ENCODE measurements at regions not wholly inside any gene's neighbourhood (a gene's known extent, or its start where the extent isn't known, plus 50 kb on each side); places are given as distances from the start of the nearest gene placed in this dataset.

GRCh38 chr7:106802589-106802988 is 62.5 kb upstream of the PIK3CG start:
- no peak for ATAC-seq
- no peaks in the 10 kb centered on the region for H3K9me3 ChIP-seq
- no peak for TF ChIP-seq POLR2A (IDR thresholded peaks at IDR 0.05)
- no peak for TF ChIP-seq EP300 (IDR thresholded peaks at IDR 0.05)
- TF ChIP-seq, protein P1, sequence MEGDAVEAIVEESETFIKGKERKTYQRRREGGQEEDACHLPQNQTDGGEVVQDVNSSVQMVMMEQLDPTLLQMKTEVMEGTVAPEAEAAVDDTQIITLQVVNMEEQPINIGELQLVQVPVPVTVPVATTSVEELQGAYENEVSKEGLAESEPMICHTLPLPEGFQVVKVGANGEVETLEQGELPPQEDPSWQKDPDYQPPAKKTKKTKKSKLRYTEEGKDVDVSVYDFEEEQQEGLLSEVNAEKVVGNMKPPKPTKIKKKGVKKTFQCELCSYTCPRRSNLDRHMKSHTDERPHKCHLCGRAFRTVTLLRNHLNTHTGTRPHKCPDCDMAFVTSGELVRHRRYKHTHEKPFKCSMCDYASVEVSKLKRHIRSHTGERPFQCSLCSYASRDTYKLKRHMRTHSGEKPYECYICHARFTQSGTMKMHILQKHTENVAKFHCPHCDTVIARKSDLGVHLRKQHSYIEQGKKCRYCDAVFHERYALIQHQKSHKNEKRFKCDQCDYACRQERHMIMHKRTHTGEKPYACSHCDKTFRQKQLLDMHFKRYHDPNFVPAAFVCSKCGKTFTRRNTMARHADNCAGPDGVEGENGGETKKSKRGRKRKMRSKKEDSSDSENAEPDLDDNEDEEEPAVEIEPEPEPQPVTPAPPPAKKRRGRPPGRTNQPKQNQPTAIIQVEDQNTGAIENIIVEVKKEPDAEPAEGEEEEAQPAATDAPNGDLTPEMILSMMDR (IDR thresholded peaks at IDR 0.05): no peak
- no peak for TF ChIP-seq POLR2AphosphoS5 (IDR thresholded peaks at IDR 0.05)
- no peaks in the 10 kb centered on the region for H3K36me3 ChIP-seq
- H3K4me1 ChIP-seq: no peaks in the 10 kb centered on the region
- H3K4me3 ChIP-seq: no peak overlapping the region
- H3K27ac ChIP-seq: no peak overlapping the region
- H3K27me3 ChIP-seq: no peaks in the 10 kb centered on the region
- 88 to 97% methylated on average over 2 of the region's 2 CpGs for WGBS, 2 donors (ENCODE audit: low coverage in 1 of 2)

DNA sequence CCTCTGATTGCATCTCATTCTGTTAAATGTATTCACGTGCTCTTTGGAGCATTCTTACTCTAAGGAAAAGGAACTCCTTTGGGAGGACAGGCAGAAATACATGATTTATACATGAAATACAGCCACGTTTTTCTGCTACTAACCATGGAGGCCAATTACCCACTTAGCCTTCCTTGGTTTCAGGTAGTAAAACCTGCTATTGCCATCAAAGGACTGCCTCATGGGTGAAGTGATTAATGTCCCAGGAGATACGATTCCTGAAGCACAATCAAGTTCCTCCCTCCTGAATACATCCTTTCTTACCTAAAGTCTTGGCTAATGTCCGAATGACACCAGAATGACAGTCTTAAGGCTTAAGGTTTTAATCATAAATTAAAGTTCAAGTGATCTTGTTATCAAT is 58.5 kb upstream of the PIK3CG start:
- Histone ChIP-seq H3K4me1 (no peaks in the 10 kb centered on the region), H3K4me3 (no peak overlapping the region), H3K36me3 (no peaks in the 10 kb centered on the region), H3K27me3 (no peaks in the 10 kb centered on the region), H3K27ac (no peak overlapping the region), H3K9me3 (no peaks in the 10 kb centered on the region)
- 62% methylated on average over 4 of the region's 4 CpGs; no CpG with 5 or more reads in 1 of the 2 donors for WGBS, 2 donors (ENCODE audit: low coverage in 1 of 2)
- TF ChIP-seq, protein P1 (IDR thresholded peaks at IDR 0.05): no peak
- no peak for ATAC-seq

GRCh38 chr7:106807474-106807873 is 57.6 kb upstream of the PIK3CG start:
- H3K4me3 ChIP-seq: no peak overlapping the region
- no peaks in the 10 kb centered on the region for H3K9me3 ChIP-seq
- no peaks in the 10 kb centered on the region for H3K27me3 ChIP-seq
- no peak for ATAC-seq
- no peaks in the 10 kb centered on the region for H3K4me1 ChIP-seq
- H3K27ac ChIP-seq: no peak overlapping the region
- no peak for TF ChIP-seq POLR2AphosphoS5 (IDR thresholded peaks at IDR 0.05)
- TF ChIP-seq, protein P1 (IDR thresholded peaks at IDR 0.05): no peak
- TF ChIP-seq EP300 (IDR thresholded peaks at IDR 0.05): no peak
- no peak for TF ChIP-seq POLR2A (IDR thresholded peaks at IDR 0.05)
- WGBS, 2 donors (ENCODE audit: low coverage in 1 of 2): 76 to 82% methylated on average over 2 to 3 of the region's 4 CpGs
- no peaks in the 10 kb centered on the region for H3K36me3 ChIP-seq

DNA sequence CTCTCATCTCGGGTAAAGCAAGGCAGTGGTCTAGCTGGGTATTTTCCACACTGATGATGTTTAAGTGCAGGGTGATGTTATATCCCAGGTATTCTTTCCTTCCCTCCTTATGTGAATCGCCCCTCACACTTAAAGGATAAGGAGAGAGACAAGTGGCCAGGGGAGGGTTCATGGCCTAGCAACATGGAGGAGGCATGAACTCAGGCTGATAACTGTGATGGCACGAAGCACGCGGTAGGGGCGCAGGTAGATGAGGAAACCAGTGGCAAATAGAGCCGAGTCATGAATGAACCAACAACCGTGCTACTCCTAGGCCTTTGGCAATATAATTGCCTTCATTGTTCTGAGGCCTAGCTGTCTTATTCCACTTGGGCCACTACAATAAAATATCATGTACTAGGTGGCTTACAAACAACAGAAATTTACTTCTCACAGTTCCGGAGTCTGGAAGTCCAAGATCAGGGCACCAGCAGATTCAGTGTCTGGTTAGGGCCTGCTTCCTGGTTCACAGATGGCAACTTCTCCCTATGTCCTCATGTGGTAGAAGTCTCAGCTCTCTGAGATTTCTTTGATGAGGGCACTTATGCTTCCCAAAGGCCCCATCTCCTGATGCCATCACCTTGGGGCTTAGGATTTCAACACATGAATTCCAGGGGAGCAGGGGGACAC is 56.0 kb upstream of the PIK3CG start:
- no peaks in the 10 kb centered on the region for H3K27me3 ChIP-seq
- no peak for TF ChIP-seq EP300 (IDR thresholded peaks at IDR 0.05)
- TF ChIP-seq, protein P1 (IDR thresholded peaks at IDR 0.05): no peak
- no peak for TF ChIP-seq POLR2AphosphoS5 (IDR thresholded peaks at IDR 0.05)
- no peak for TF ChIP-seq POLR2A (IDR thresholded peaks at IDR 0.05)
- ATAC-seq: no peak
- H3K4me3 ChIP-seq: no peak overlapping the region
- 93 to 95% methylated on average over 5 to 8 of the region's 9 CpGs for WGBS, 2 donors (ENCODE audit: low coverage in 1 of 2)
- no peaks in the 10 kb centered on the region for H3K36me3 ChIP-seq
- no peaks in the 10 kb centered on the region for H3K4me1 ChIP-seq
- no peak overlapping the region for H3K27ac ChIP-seq
- H3K9me3 ChIP-seq: no peaks in the 10 kb centered on the region

GRCh38 chr7:106811472-106811871 is 53.6 kb upstream of the PIK3CG start:
- H3K4me3 ChIP-seq: no peak overlapping the region
- WGBS, 2 donors (ENCODE audit: low coverage in 1 of 2): 31 to 52% methylated on average over 3 of the region's 3 CpGs
- TF ChIP-seq POLR2AphosphoS5 (IDR thresholded peaks at IDR 0.05): no peak
- no peak for TF ChIP-seq EP300 (IDR thresholded peaks at IDR 0.05)
- no peak for TF ChIP-seq POLR2A (IDR thresholded peaks at IDR 0.05)
- TF ChIP-seq, protein P1 (IDR thresholded peaks at IDR 0.05): no peak
- H3K9me3 ChIP-seq: no peaks in the 10 kb centered on the region
- no peaks in the 10 kb centered on the region for H3K27me3 ChIP-seq
- no peaks in the 10 kb centered on the region for H3K36me3 ChIP-seq
- no peak overlapping the region for H3K27ac ChIP-seq
- ATAC-seq: no peak
- H3K4me1 ChIP-seq: no peaks in the 10 kb centered on the region

Measured in gastroesophageal sphincter (tissue), 4 donors.